NT2/D1 (cell line): ENCODE measurements at regions not wholly inside any gene's neighbourhood (a gene's known extent, or its start where the extent isn't known, plus 50 kb on each side); places are given as distances from the start of the nearest gene placed in this dataset.

Experiments
- DNase-seq: peaks from one replicate; pipeline ENCODE4 v3.0.0-alpha.2; 2011; ENCODE audit warnings: low read depth, low spot score
- H3K27me3 ChIP-seq: 2 replicates; pipeline ENCODE4 v1.6.0; 2011; ENCODE audit warnings: mild to moderate bottlenecking; ENCODE audit not compliant: insufficient read length, insufficient read depth
- H3K36me3 ChIP-seq: 2 replicates; pipeline ENCODE4 v1.6.1; 2011; ENCODE audit warnings: mild to moderate bottlenecking, low read length, mixed read lengths; ENCODE audit not compliant: insufficient read depth, insufficient read length
- H3K4me1 ChIP-seq: 2 replicates; pipeline ENCODE4 v1.5.1; 2011; ENCODE audit not compliant: insufficient read depth, insufficient read length
- H3K4me3 ChIP-seq: 2 replicates; pipeline ENCODE4 v1.5.1; 2011; ENCODE audit warnings: low read depth; ENCODE audit not compliant: insufficient read length
- H3K9ac ChIP-seq: 2 replicates; pipeline ENCODE4 v1.6.0; 2011; ENCODE audit warnings: low read depth; ENCODE audit not compliant: insufficient read length
- H3K9me3 ChIP-seq: 2 replicates; pipeline ENCODE4 v1.5.1; 2011; ENCODE audit warnings: mild to moderate bottlenecking, low read length; ENCODE audit not compliant: insufficient read depth
- SUZ12 ChIP-seq: IDR thresholded peaks from 2 replicates; pipeline ENCODE4 v1.6.1; 2011; ENCODE audit not compliant: insufficient read length, insufficient read depth; ENCODE audit errors: extremely low read depth
- YY1 ChIP-seq: IDR thresholded peaks from 2 replicates; pipeline ENCODE4 v1.6.1; 2011; ENCODE audit not compliant: insufficient read length, insufficient read depth
- ZNF274 ChIP-seq: IDR thresholded peaks from 2 replicates; pipeline ENCODE4 v1.6.1; 2011; ENCODE audit warnings: mild to moderate bottlenecking, low read depth, low read length

DNA sequence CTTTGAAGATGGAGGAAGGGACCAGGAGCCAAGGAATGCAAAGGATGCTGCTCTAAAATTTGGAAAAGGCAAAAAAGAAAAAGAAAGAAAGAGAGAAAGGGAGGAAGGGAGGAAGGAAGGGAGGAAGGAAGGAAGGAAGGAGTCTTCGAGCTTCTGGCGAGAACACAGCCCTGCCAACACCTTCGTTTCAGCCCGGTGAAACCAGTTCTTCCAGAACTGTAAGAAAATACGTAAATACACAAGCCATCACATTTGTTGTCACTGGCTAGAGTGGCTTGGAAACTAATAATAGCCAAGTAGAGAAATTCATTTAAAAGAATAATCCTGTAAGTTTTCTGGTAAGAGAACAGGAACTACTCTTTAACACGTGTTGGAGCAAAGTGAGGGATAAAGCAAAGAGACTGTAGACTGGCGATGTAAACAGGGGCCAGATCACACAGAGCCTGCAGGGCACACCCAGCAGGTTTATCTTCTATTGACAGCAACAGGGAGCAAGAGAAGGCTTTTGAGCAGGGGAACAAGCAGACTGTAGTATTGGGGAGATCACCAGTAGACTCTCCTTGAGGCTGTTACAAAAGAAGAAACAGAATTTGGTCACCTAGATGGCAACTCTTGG is 188.7 kb upstream of the MPHOSPH6 start:
- Histone ChIP-seq H3K4me3 (no peak overlapping the region), H3K9ac (no peak overlapping the region), H3K27me3 (no peaks in the 10 kb centered on the region), H3K9me3 (no peaks in the 10 kb centered on the region), H3K4me1 (no peaks in the 10 kb centered on the region), H3K36me3 (no peaks in the 10 kb centered on the region)
- TF ChIP-seq ZNF274, result no peak
- TF ChIP-seq YY1, result no peak
- no peak for TF ChIP-seq SUZ12
- no peak for DNase-seq

DNA sequence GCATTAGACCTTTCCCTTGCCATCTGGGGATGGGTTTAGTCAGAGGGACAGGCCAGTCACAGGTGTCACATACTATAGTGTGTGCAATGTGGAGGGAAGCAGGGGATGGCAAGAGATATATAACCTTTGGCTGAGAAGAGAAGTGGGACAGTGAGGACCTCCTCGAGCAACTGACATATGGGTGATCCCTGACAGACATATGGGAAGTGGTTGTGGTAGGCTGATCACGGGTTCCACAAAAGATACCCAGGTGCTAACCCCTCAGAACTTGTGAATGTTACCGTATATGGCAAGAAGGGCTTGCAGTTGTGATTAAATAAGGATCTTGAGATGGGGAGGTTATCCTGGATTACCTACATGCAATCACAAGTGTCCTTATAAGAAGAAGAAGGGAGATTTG is 188.1 kb upstream of the MPHOSPH6 start:
- H3K4me1 ChIP-seq, result no peaks in the 10 kb centered on the region
- H3K9ac ChIP-seq, result no peak overlapping the region
- no peak overlapping the region for H3K4me3 ChIP-seq
- H3K36me3 ChIP-seq, result no peaks in the 10 kb centered on the region
- no peaks in the 10 kb centered on the region for H3K27me3 ChIP-seq
- no peak for DNase-seq
- H3K9me3 ChIP-seq, result no peaks in the 10 kb centered on the region
- TF ChIP-seq YY1 (no peak), SUZ12 (no peak), ZNF274 (no peak)

DNA sequence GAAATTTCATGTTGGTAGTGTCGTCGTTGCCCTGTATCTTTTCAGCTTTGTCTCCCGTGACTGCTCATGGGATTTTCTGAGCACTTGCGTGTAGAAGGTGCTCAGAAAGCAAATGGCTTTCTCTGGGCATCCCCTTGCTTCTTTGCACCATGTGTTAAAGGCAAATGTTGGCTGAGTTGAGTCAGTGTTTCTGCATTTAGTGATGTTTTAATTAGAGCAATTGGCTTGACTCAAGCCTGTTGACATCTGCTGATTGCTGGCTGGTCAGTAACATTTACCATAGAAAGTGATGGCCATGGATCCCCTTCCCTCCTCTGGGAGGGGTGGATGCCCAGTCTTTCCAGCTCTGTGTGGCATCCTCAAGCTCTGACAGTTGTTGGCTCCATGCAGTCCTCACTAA is 187.2 kb upstream of the MPHOSPH6 start:
- H3K4me1 ChIP-seq, result no peaks in the 10 kb centered on the region

DNA sequence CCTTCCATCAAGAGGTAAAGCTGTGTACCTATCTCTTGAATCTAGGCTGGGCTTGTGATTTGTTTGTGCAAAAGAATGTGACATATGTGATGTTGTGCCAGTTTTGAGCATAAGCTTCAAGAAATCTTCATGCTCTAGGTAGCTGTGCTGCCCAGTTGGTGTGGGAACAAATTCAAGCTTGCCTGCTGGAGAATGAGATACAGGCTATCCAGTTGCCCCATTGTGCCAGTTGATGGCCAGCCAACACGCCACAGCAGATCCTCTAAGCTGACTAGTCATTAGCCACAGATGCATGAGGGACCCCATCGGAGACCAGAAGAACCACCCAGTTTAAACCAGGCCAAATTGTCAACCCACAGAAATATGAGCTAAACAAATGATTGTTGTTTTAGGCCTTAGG is 180.5 kb upstream of the MPHOSPH6 start:
- H3K9ac ChIP-seq, result no peak overlapping the region
- no peaks in the 10 kb centered on the region for H3K27me3 ChIP-seq
- H3K36me3 ChIP-seq, result no peaks in the 10 kb centered on the region
- H3K4me1 ChIP-seq, result no peaks in the 10 kb centered on the region
- H3K4me3 ChIP-seq, result no peak overlapping the region
- no peak for TF ChIP-seq SUZ12
- no peak for TF ChIP-seq YY1
- TF ChIP-seq ZNF274, result no peak
- H3K9me3 ChIP-seq, result no peaks in the 10 kb centered on the region
- no peak for DNase-seq

More for the DNA sequence above, 187.2 kb upstream of the MPHOSPH6 start:
- Histone ChIP-seq H3K9ac (no peak overlapping the region), H3K27me3 (no peaks in the 10 kb centered on the region), H3K4me3 (no peak overlapping the region), H3K9me3 (no peaks in the 10 kb centered on the region), H3K36me3 (no peaks in the 10 kb centered on the region)
- TF ChIP-seq YY1 (no peak), ZNF274 (no peak), SUZ12 (no peak)
- no peak for DNase-seq

DNA sequence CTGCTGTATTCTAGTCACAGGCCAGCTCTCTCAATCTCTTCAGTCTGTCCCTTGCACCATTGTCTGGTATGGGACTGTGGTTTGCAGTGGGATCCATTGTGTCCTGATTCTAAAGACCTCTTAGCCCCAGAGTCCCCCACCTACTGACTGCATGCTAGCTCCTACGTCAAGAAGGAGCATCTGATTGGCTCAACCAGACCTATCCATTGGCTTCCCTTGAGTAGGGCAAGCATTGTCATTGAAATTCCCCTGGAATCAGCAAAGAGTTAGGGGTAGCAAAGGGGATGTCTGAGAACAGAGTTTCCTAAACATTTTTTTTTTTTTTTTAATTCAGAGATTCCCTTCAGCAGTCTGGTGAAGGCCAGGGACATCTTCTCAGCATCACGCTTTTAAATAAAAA is 175.3 kb upstream of the MPHOSPH6 start:
- Histone ChIP-seq H3K4me3 (no peak overlapping the region), H3K9me3 (no peaks in the 10 kb centered on the region), H3K27me3 (no peaks in the 10 kb centered on the region), H3K4me1 (no peaks in the 10 kb centered on the region), H3K36me3 (no peaks in the 10 kb centered on the region), H3K9ac (no peak overlapping the region)
- peak; percentile 9 for DNase-seq
- no peak for TF ChIP-seq YY1
- TF ChIP-seq ZNF274, result no peak
- TF ChIP-seq SUZ12, result no peak

DNA sequence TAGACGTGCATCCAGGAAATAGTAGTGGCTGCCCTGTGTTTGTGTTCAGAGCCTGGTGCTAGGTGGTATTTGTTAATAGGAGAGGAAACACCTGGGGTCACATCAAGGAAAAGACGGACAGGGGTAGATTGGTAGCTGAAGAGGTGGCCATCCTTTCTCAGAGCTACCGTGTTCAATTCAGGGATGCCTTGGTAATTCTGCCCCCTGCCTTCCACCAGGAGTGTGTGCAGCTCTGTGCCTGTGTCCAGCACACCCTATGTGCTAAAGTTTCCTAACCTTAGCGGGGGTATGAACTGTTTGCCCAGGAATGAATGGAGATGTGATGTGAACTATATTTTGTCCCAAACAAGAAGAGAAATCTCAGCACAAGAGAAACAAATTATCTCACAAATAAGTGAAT is 174.1 kb upstream of the MPHOSPH6 start:
- no peak overlapping the region for H3K4me3 ChIP-seq
- no peaks in the 10 kb centered on the region for H3K4me1 ChIP-seq
- no peak overlapping the region for H3K9ac ChIP-seq
- no peaks in the 10 kb centered on the region for H3K27me3 ChIP-seq
- TF ChIP-seq ZNF274 (no peak), YY1 (no peak), SUZ12 (no peak)
- H3K9me3 ChIP-seq, result no peaks in the 10 kb centered on the region
- H3K36me3 ChIP-seq, result no peaks in the 10 kb centered on the region
- no peak for DNase-seq

DNA sequence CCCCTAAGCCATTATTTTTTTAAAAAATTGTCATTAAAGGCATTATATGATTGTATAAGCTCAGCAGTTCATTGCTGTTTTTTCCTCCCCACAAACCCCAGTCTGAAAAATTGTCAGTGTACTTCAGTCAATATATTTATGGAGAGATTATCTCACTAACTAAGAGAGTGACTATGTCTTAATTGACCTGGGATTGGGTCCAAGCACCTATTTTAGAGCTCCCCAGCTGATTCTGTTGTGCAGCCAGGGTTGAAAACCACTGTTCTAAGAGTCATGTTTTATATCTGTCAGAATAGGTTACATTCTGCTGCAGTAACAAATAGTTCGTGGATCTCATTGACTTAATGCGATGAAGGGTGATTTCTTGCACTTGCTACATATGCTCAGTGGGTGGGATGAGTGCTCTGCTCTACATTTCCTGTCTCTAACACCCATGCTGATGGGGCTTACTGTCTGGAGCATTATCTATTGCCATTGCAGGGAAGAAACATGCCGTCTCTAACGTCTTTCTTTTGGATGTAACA is 171.2 kb upstream of the MPHOSPH6 start:
- Histone ChIP-seq H3K9ac (no peak overlapping the region), H3K4me3 (no peak overlapping the region), H3K27me3 (no peaks in the 10 kb centered on the region), H3K9me3 (no peaks in the 10 kb centered on the region), H3K4me1 (no peaks in the 10 kb centered on the region), H3K36me3 (no peaks in the 10 kb centered on the region)
- no peak for DNase-seq
- TF ChIP-seq SUZ12, result no peak
- no peak for TF ChIP-seq YY1
- TF ChIP-seq ZNF274, result no peak
